AG09319 (cell line): ENCODE measurements at regions not wholly inside any gene's neighbourhood (a gene's known extent, or its start where the extent isn't known, plus 50 kb on each side); places are given as distances from the start of the nearest gene placed in this dataset.

ENCODE experiments used
- DNase-seq: peaks from one replicate; pipeline ENCODE4 v3.0.0-alpha.2; 2010; ENCODE audit warnings: low read depth; ENCODE audit errors: extremely low read depth
- CTCF ChIP-seq: IDR thresholded peaks from 2 replicates; pipeline ENCODE4 v1.5.1; 2011; ENCODE audit warnings: low read depth, mild to moderate bottlenecking, inconsistent platforms, low read length, moderate library complexity

- no peak for TF ChIP-seq CTCF
- peak; percentile 20 for DNase-seq
Measured at GRCh38 chr12:115023279-115024265, 339.6 kb upstream of the TBX3 start.

GRCh38 chr12:115020091-115020490 is 336.1 kb upstream of the TBX3 start:
- TF ChIP-seq CTCF = no peak
- DNase-seq = no peak

- TF ChIP-seq CTCF = no peak
- no peak for DNase-seq
Measured at GRCh38 chr12:115017346-115017745, 333.4 kb upstream of the TBX3 start.

- no peak for TF ChIP-seq CTCF
- DNase-seq = no peak
Measured at GRCh38 chr12:115013236-115013981, 329.4 kb upstream of the TBX3 start.

GRCh38 chr12:115012861-115013235 is 328.9 kb upstream of the TBX3 start:
- DNase-seq = no peak
- no peak for TF ChIP-seq CTCF

GRCh38 chr12:115011703-115012102 is 327.7 kb upstream of the TBX3 start:
- TF ChIP-seq CTCF = no peak
- DNase-seq = no peak
